ENCODE measurements at regions not wholly inside any gene's neighbourhood (a gene's known extent, or its start where the extent isn't known, plus 50 kb on each side); places are given as distances from the start of the nearest gene placed in this dataset.

DNA sequence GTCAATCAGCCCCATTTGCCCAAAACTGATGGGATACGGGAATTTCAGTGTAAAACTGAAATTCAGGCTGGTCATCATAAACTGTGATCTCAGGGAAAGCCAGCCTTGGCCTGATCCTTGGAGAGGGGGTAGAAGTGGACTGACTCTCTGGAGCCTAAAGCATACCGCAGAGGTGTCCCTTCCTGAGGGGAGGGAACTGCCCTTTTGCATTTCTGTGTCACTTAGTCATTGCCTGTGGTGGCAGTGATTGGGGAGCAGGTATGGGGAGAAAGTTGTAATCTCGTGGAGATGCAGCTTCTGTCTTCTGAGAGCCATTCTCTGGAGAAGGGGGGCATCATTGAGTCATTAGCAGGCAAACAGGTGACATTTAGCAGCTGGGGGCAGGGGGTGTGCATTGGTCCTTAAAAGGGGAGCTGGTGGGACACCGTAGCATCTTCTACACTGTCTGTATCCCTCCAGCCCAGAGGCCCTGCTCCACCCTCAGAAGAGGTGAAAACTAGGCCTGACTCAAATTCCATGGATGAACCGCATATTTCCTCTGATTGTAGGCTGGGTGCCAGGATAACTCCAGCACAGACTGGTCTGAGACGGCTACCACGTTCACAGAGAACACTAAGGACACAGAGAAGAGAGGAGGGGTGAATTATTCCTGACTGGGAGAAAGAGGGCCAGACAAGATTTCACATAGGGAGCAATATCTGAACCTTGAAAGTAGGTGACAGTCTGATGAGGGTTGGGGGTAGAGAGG lies 143.3 kb downstream of the SEC61B start:
- TF ChIP-seq, protein P1, sequence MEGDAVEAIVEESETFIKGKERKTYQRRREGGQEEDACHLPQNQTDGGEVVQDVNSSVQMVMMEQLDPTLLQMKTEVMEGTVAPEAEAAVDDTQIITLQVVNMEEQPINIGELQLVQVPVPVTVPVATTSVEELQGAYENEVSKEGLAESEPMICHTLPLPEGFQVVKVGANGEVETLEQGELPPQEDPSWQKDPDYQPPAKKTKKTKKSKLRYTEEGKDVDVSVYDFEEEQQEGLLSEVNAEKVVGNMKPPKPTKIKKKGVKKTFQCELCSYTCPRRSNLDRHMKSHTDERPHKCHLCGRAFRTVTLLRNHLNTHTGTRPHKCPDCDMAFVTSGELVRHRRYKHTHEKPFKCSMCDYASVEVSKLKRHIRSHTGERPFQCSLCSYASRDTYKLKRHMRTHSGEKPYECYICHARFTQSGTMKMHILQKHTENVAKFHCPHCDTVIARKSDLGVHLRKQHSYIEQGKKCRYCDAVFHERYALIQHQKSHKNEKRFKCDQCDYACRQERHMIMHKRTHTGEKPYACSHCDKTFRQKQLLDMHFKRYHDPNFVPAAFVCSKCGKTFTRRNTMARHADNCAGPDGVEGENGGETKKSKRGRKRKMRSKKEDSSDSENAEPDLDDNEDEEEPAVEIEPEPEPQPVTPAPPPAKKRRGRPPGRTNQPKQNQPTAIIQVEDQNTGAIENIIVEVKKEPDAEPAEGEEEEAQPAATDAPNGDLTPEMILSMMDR (IDR thresholded peaks at IDR 0.05), result no peak
- no peak for TF ChIP-seq POLR2A (IDR thresholded peaks at IDR 0.05)
